Breast epithelium (tissue), 3 donors: ENCODE measurements at regions not wholly inside any gene's neighbourhood (a gene's known extent, or its start where the extent isn't known, plus 50 kb on each side); places are given as distances from the start of the nearest gene placed in this dataset.

Experiments used
- CTCF ChIP-seq, 3 donors: fragments of 450-650 bp; IDR thresholded peaks; one replicate each; pipeline ENCODE4 v1.5.1; 2016 to 2017; ENCODE audit warnings: antibody characterized with exemption in 3 of 3, mild to moderate bottlenecking in 3 of 3, moderate library complexity in 3 of 3
- POLR2AphosphoS5 ChIP-seq, 3 donors: sonication (generic); formaldehyde crosslinking; IDR thresholded peaks; one replicate each; pipeline ENCODE4 v1.6.1; 2017; ENCODE audit warnings: antibody characterized with exemption in 3 of 3

GRCh38 chr3:59265566-59265965, 215.7 kb upstream of the CFAP20DC start:
- TF ChIP-seq POLR2AphosphoS5 (IDR thresholded peaks at IDR 0.05): no peak
- no peak for TF ChIP-seq CTCF (IDR thresholded peaks at IDR 0.05)
